COR-L47 (cell line): ENCODE measurements at regions not wholly inside any gene's neighbourhood (a gene's known extent, or its start where the extent isn't known, plus 50 kb on each side); places are given as distances from the start of the nearest gene placed in this dataset.
"Not testable (repeated sequence)": the region's sequence is repeated elsewhere in the genome, so short reads cannot be mapped to it uniquely, and the experiment has no call there.

Experiments
- DNase-seq: peaks from one replicate; lab custom pipeline; 2025; lab: John Stamatoyannopoulos, UW

DNA sequence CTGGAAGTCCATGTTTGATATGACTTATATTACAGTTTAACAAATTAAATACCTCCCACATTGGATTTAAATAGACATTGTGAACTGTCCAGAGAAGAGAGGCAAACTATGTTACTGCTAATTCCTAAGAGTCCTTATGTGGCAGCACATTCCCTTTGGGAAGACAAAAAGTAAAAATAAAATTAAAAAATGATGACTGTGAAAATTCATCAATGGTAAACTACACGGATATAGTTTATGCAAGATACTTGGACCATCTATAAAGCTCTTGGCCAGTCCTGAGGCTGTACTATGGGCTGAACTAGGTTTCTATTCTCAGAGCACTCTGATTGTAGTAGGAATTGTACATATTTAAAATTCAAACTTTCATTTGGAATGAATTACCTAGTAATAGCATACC, 206.4 kb downstream of the LRRK2 start:
- no peak for DNase-seq

DNA sequence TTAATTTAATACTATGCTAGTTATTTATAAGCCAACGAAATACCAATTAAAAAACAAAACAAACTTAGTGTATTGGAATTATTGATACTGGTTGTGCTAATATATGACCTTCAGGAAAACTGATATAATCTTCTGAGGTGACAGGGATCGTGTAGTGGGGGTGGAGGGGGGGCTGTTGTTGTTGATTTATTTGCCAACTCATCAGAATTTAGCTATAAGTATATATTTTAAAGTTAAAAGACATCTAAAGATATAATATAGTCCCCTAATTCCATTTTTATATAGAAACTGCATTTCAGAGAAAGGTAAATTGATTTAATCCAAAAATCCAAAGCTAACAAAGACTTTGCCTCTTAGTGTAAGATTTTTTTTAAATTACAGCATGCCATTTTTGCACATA, 210.5 kb downstream of the LRRK2 start:
- no peak for DNase-seq

- no peak for DNase-seq
Observed at GRCh38 chr12:40435951-40436350, 211.2 kb downstream of the LRRK2 start.

DNA sequence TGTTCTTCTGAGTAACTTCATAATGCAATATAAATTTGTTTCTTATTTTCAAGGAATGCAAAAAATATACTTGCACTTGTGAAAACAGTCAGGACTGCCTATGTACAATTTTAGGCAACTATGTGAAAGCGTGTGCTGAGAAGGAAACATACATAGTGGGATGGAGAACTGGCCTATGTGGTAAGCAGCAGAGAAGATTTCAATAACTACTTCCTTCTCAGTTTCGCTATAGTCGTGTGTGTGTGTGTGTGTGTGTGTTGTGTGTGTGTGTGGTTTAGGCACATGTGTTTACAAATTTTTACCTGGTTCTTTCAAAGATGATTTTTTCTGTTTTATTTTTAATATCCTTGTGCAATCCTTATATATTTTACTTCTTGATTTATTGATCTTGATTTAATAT, 211.8 kb downstream of the LRRK2 start:
- DNase-seq = no peak

DNA sequence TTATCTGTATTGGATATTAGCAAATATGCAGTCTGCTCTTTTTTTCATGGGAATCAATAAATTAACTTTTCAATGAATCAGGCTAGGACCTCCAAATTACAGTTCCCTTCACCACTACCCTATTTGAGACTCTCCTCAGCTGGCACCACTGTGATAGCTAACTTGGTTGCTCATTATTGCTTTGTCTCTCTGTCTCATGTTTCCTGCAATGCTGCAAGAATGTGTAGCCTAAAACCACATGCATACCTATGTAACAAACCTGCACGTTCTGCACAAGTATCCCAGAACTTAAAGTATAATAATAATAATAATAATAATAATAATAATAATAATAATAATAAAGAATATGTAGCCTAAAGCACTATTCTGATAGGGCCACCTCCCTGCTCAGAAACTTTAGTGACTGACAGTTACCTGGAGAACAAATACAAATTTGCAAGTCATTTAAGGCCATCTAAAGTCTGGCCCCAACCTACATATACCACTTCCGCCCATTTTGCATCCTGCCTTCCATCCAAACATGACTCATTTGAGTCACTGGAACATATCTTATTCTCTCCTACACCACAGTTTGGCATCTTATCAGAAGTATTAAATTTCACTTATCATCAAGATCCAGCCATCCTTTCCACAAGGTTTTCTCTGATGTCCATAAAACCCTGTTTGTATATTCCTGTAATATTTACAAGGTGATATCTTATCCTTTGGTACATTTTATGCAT, 215.1 kb downstream of the LRRK2 start:
- no peak for DNase-seq

- no peak for DNase-seq
Observed at GRCh38 chr12:40444174-40444573, 219.4 kb downstream of the LRRK2 start.

DNA sequence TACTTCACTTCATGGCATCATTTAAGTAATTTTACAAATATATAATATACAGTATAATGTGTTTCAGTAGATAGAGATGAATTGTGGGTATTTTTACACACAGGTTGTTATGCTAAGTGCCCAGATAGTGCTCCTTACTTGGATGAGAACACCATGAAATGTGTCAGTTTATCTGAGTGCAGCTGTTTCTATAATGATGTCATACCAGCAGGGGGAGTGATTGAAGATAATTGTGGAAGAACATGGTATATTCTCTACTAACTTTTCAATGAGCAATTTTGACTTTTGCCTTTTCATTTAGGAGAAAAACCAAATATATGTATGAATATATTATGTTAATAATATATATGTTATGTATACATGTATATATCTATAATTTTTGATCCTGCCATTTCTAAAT, 221.6 kb downstream of the LRRK2 start:
- DNase-seq = peak; percentile 22

- not testable (repeated sequence) for DNase-seq
Observed at GRCh38 chr12:40448523-40448922, 223.7 kb downstream of the LRRK2 start.

DNA sequence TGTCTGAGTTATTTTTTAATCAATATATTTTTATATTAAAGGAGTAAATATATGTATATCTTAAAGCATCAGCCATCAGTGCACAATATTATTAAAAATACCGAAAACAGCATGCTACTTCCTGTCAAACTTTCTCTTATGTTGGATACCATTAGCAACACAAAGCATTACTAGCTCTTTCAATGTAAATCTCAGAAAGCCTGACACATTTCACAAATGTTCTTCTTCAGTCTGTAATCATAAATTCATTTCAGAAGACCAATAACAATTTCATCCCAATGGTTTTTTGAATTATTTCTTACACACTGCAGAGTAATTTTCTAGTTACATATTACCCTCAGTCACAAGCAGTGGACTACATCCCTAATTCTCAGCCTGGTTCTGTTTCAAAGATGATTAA, 226.9 kb downstream of the LRRK2 start:
- DNase-seq = no peak

GRCh38 chr12:40464121-40464520, 228.1 kb upstream of the CNTN1 start:
- DNase-seq = no peak

DNA sequence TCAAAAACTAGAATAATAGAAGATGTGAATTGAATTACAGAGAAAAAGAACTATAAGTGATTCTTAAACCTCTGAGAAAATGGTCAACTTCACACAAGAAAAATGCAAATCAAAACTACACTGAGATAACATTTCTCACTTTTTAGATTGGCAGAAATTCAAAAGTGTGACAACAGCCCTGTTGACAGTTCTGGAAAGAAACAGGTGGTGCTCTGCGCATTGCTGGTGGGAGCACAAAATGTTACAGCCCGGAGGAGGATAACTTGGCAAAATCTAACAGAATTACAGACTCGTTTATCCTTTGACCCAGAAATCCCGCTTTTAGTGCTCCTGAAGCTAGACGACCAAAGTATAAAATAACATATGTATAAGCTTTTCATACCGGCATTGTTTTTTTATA, 222.5 kb upstream of the CNTN1 start:
- DNase-seq = peak; percentile 52

DNA sequence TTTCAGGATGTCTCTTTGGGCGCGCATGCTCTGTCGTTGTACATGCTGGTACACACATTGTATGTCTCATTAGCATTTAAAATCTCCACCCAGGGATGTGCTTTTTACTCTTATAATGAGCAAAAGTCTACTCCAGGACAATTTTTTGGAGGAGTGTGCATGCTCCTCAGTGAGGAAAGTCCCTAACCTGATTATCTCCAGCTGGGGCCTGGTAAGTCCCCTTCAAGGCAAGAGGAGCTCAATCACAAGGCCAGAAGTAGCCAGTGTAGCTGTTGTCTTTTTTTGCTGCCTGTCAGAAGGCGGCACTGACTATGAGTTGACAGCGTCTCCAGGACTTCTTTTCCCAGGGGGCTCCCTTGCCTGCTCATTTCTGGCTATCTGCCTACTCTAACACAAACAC, 218.3 kb upstream of the CNTN1 start:
- no peak for DNase-seq

DNA sequence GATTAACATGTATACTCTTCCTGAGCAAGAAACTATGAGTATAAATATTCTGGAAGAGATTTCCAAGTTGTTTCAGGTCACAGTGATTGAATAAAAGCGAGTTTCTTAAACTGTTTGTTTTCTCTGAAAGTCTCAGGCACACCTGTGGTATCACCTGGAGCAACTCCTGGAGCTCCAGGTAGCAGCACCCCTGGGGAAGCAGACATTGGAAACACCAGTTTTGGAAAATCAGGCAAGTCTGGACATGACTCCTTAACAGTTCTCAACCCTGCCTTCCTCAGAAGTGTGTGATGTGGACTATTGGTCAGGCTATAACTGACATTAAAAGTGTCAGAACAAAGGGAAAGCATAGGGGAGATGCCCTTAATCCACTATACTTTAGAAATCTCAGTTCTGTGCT, 217.6 kb upstream of the CNTN1 start:
- peak; percentile 60 for DNase-seq

DNA sequence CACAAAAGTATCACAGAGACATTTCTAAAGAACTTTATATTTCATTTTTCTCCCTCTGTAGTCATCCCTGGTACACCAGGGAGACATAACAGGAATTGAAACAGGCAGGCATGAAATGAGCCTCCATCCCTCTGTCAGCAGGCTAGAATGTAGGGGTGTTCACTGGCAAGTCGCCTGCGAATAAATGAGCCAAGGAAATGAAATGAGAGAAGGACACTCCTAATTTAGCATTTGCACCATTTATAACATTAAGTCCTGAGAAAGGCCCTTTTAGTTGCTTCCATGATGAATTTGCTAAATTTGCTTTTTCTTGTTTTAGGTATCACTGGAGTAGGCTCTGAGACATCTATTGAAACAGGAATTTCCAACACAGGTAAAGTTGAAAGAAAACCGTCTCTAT, 192.4 kb upstream of the CNTN1 start:
- DNase-seq = no peak

DNA sequence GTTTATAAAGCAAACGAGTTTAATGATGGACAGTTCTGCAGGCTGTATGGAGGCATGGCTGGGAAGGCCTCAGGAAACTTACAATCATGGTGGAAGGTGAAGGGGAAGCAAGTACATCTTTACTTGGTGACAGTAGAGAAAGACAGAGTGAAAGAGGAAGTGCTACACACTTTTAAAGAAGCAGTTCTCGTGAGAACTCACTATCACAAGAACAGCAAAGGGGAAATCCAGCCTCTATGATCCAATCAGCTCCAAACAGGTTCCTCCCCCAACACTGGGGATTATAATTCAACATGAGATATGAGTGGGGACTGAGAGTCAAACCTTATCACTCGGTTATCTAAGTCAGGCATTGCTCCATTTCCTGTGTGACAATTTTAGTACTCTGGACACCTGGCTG, 189.9 kb upstream of the CNTN1 start:
- no peak for DNase-seq

- DNase-seq = no peak
Observed at GRCh38 chr12:40505327-40505726, 186.9 kb upstream of the CNTN1 start.

- DNase-seq = no peak
Observed at GRCh38 chr12:40508421-40508820, 183.8 kb upstream of the CNTN1 start.

- DNase-seq = no peak
Observed at GRCh38 chr12:40511341-40511740, 180.9 kb upstream of the CNTN1 start.

DNA sequence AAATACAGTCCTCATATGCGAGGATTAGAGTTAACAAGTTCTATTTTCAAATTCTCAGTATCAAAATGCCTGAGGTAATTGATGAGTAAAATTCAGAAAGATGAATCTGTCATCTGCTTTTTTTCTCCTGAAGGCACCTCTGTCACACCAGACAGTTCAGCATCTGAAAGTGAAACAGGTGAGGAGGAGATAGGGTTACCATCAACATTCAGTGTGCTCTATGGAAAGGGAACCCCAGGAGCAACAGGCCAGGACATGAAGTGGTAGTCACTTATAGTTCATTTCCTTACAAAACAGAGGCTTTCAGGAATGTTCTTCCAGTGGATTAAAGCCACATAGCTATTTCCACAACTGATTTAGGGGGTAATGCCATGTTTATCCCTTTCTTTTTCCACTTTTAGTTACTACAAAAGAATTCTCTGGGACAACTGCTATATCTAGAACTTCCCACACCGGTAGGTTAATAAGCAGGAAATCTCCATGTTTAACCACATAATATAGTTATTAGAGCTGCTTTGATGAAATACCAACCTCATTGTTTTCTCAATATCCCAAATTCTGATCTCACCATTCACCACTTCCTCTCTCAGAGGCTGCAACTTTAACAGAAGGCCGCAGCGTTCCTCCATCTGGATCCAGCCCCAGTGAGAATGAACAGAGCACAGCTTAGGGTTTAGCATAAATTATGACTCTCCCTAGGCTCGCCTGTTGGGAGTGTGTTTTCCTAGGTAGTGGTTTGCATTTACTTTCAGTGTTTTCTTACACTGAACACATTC, 177.0 kb upstream of the CNTN1 start:
- no peak for DNase-seq

GRCh38 chr12:40522837-40523236, 169.4 kb upstream of the CNTN1 start:
- no peak for DNase-seq

- DNase-seq = no peak
Observed at GRCh38 chr12:40525054-40525453, 167.2 kb upstream of the CNTN1 start.

DNA sequence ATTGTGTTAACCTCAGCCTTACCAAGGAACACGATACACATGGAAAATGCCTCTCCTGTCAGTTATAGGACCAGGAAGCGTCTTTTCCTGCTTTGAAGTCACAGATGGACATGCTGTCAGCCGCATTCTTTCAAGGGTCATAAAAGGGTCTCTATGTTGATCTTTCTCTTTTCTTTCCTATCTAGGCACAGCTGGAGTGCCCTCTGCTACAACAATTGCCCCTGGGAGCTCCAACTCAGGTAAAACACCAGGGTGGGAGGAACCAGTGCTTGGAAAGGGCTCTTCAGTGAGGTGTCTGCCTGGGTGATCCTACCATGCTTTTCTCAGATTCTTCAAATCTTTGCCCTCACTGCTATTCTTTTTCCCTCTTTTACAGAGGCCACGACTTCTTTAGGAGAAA, 157.4 kb upstream of the CNTN1 start:
- no peak for DNase-seq

- no peak for DNase-seq
Observed at GRCh38 chr12:40551466-40551865, 140.8 kb upstream of the CNTN1 start.

GRCh38 chr12:40552868-40553267, 139.4 kb upstream of the CNTN1 start:
- DNase-seq = no peak
